ENCODE measurements at regions not wholly inside any gene's neighbourhood (a gene's known extent, or its start where the extent isn't known, plus 50 kb on each side); places are given as distances from the start of the nearest gene placed in this dataset.

- no peak for ATAC-seq
- no peak for DNase-seq
These were observed 378.3 kb upstream of the SALL3 start for GRCh38 chr18:78601349-78601748.

GRCh38 chr18:78601923-78602322 is 377.7 kb upstream of the SALL3 start:
- ATAC-seq (no peak), DNase-seq (no peak)

GRCh38 chr18:78602430-78602829 is 377.2 kb upstream of the SALL3 start:
- DNase-seq = no peak
- no peak for ATAC-seq

- DNase-seq (no peak), ATAC-seq (peak; percentile 21)
These were observed 376.3 kb upstream of the SALL3 start for GRCh38 chr18:78603102-78603983.

DNA sequence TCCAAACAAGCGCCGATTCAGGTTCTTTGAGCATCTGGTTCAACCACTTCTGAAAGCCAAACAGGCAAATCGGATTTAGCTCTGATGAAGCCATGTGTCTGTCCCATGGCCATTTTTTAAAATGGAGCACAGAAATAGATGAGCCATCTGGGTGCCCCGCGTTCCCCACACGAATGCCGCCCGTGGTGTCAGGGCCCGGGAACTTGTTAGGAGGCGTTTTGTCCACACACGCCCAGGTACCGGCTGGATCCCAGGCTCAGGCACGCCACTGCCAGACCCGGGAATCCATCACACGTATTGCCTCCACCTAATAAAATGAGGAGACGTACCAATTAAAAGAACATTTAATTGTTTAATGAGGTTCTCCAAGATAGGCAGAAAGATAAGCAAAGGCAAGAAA is 374.4 kb upstream of the SALL3 start:
- ATAC-seq (no peak), DNase-seq (no peak)

DNA sequence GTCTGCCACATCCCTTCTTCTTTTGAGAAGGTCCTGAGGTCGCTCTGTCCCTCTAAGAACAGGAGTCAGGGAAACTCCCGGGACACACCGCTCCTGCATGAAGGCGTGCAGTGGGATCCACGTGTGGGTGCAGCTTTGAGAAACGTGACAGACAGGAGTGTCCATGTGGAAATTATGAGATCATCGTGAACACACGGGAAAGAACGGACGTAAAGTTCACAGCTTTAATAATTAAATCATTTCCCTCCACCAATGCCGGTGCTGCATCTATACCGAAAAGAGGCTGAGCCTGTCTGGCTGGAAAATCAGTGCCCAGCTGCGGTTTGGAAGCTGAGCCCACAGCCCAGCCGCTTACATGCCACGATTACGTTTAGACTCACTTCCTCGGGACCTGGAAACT is 372.4 kb upstream of the SALL3 start:
- DNase-seq = no peak
- no peak for ATAC-seq

DNA sequence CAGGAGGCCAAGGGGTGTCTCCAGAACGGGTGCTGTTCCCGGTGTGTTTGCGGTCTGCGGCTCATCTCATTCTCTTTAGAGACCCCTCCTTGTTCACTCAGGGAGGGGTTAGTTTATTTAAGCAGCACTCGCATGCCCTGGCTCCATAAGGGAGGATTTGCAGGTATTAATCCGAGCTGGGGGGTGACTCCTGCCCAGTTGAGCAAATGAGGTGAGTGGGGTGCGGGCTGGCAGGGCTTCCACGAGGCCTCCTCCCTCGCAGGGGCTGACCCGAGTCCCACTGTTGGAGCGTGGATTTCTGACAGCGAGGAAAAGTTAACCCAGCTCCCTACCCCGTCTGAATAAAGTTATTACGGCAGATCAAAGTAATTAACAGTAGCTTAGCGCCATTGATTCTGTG is 371.8 kb upstream of the SALL3 start:
- DNase-seq (no peak), ATAC-seq (no peak)

- ATAC-seq = no peak
- no peak for DNase-seq
These were observed 369.4 kb upstream of the SALL3 start for GRCh38 chr18:78610179-78610578.

DNA sequence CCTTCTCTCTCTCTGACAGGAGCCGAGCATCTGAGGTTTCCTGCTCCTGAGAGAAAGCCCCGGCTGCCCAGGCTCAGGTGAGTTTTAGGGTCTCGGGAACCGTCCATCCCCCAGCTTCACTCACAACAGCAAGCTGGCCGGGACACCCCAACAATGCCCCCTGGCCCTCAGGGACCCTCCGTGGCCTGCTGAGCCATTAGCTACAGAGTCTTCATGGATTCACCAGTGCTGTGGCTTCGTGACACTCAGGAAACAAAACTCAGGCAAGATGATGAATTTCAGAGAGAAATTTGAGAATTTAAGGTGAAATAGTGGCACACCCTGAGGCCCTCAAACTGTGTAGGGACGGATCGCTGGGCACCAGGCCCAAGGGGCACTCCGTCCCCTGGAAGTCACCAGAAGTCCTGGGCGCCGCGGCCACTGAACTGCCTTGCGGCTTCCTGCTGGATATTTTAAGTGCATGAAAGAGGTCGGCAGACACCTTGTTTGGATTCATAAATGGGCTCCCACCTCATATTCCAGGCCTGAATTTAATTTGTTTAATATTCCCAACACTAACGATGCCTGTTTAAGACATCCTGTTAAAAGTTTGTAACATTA is 368.3 kb upstream of the SALL3 start:
- no peak for DNase-seq
- no peak for ATAC-seq

DNA sequence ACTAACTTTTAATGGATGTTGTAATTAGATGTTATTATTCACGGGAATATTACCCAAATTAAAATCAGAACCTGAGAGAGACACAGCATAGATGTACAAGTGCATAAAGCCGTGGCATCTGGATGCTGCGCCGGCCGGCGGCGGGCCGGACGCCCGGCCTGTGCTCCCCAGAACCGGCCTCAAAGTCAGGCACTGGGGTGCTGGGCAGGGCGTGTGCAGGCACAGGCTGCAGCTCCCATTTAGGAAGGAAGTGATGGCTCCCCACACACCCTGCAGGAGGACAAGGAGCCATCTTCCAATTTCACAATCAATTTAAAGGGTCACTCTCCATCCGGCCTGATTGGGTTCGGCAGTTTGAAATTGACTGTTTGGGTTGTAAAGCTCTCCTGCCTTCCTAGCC is 367.7 kb upstream of the SALL3 start:
- ATAC-seq (no peak), DNase-seq (no peak)

DNA sequence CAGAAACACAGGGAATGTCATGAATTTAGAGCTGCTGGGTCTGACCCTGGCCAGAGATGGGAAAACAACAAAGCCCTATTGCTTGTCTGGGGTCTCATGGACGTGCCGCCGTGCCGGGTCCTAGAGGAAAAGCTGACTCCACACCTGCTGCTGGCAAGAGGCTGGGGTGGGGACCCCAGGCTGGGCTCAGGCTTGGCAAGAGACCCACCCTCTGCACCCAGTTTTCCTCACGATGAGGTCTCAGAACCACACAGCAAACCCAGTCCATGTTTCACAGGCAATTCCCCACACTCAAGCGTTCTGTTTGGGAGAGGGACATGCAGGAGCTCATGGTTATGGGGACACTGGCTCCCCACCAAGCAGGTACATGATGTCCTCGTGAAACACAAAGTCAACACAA is 367.3 kb upstream of the SALL3 start:
- ATAC-seq (no peak), DNase-seq (no peak)

DNA sequence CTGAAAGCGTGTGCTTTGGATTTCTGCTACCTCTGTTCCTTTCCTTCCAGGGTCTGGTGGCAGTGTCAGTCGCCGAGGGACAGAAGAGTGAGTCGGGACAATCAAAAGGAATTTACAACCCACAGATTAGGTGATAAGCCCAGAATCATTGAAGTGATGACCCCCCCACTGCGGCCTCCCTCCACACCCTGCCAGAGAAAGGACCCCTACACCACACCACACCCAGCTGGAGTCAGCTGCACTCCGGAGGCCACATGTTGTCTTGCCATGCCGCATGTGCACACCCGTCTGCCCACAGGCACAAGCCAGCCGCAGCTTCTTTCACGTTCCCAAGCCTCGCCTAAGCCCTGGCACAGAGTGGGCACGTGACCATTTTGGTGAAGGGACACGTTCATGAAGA is 366.8 kb upstream of the SALL3 start:
- ATAC-seq (no peak), DNase-seq (no peak)

GRCh38 chr18:78618726-78619125 is 360.9 kb upstream of the SALL3 start:
- no peak for ATAC-seq
- no peak for DNase-seq

- no peak for ATAC-seq
- no peak for DNase-seq
These were observed 359.8 kb upstream of the SALL3 start for GRCh38 chr18:78619854-78620253.

DNA sequence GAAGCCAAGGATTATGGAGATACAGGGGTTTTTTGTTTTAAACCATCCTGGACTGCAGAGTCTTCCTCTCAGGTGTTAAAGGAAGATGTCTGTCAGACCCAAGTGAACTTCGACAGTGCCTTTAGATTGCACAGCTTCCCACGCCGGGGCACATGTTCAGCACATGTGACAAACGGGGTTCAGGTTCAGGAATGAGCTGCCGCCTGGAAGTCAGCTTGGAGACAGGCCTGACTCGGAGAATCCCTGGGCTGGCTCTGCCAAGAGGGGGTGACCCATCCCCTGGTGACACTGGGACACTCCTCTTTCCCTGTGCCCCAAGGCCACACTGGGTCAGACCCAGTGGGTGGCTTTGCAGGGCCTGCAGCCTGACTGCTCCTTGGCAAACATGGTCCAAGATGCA is 359.3 kb upstream of the SALL3 start:
- ATAC-seq = no peak
- no peak for DNase-seq

- DNase-seq (no peak), ATAC-seq (no peak)
These were observed 358.4 kb upstream of the SALL3 start for GRCh38 chr18:78621141-78621755.

DNA sequence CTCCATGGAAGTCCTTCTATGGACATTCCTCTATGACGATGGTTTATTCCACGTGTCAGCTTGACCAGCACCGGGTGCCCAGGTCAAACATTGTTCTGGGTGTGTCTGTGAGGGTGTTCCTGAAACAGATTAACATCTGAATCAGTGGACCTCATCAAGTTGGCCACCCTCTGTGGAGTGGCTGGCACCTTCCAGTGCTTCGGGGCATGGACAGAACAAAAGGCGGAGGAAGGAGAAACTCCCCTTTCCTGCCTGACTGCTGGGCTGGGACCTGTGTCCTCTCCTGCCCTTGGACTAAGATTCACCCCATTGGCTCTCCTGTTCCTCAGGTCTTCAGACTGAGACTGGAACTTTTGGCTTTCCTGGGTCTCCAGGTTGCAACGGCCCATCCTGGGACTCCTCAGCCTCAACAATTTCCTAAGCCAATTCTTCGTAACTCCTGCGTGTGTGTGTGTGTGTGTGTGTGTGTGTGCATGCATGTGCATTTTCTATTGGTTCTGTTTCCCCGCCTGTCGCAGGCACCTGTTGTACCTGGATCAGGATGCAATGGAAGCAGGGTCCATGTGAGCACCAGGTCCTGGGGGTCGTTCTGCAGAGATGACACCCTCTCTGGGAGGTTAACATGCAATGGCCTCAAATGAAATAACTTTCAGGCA is 357.2 kb upstream of the SALL3 start:
- ATAC-seq = no peak
- DNase-seq = no peak

GRCh38 chr18:78622907-78623541 is 356.6 kb upstream of the SALL3 start:
- ATAC-seq (no peak), DNase-seq (no peak)

DNA sequence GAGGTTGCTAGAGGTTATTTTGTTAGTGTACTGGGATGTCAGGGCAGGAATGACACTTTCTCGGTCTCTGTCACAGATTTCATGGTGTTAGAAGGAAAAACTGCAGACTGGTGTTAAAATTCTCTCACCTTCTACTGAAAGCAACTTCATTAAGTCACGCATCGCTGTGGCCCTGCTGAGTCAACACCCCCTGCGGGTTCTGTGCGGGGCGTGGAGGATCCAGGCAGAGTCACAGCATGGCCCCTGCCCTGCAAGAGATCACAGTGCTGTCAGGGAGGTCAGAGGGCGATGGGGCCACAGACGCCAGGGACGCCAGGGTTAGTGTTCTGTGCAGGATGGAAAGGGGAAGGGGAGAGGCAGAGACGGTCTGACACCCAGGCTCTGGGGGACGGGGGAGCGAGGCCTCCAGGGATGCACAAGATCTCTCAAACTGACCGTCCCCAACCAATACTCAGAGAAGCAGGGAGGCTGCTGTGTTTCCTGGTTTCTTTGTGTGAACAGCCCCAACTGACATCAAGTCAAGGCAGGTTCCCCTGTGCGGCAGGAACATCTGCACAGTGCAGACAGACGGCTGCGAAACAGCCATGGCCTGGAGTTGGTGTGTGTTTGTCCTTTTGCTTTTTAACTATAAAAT is 354.9 kb upstream of the SALL3 start:
- no peak for DNase-seq
- ATAC-seq = no peak

DNA sequence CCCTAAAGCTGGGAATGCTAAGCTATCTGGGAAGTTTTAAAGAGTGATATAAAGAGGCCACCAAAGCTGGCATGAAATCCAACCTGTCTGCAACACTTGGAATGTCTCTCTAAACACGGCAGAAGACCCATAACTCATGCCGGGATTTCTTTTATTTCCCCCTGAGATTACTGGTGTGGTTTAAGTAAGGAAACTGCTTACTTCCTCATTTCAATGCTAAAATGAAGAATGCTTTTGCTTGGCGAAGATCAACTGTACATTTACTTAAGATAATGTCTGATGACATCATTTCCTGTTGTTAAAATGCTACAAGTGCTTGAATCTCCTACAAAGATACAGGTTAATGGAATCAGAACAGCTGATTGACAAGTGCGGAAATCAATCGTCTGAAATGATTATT is 353.8 kb upstream of the SALL3 start:
- no peak for ATAC-seq

GRCh38 chr18:78627551-78628346 is 351.9 kb upstream of the SALL3 start:
- ATAC-seq (no peak), DNase-seq (no peak)

More for the DNA sequence above, 353.8 kb upstream of the SALL3 start:
- no peak for DNase-seq
